NCI-H748 treated with DMSO at 0.1 percent for 48 hours (cell line): ENCODE measurements at regions not wholly inside any gene's neighbourhood (a gene's known extent, or its start where the extent isn't known, plus 50 kb on each side); places are given as distances from the start of the nearest gene placed in this dataset.

ENCODE experiments used
- DNase-seq: peaks from one replicate; lab custom pipeline; 2025; lab: John Stamatoyannopoulos, UW

- no peak for DNase-seq
Observed at GRCh38 chr3:6510713-6511112, 350.2 kb upstream of the GRM7 start.

GRCh38 chr3:6512172-6512800 lies 348.6 kb upstream of the GRM7 start:
- peak; percentile 86 for DNase-seq

- DNase-seq, result no peak
Observed at GRCh38 chr3:6516143-6516542, 344.8 kb upstream of the GRM7 start.

DNA sequence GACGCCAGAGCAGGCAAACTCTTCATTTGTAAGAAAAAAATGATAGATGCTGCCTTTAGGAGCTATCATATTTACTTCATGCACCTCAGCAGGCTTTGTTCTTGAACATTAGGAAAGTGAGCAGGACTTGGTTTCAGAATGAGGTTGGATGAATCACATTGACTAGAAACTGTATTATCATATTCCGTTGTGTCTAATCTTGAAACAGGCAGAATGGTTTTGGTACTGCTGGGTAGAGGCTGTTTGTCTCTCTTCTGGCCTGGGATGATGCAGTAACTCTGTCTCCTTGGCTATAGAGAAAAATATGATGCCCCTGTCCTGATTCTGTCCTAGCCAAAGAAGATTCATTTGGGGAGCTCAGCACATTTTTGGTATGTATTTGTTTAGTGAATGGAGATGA lies 344.2 kb upstream of the GRM7 start:
- no peak for DNase-seq

DNA sequence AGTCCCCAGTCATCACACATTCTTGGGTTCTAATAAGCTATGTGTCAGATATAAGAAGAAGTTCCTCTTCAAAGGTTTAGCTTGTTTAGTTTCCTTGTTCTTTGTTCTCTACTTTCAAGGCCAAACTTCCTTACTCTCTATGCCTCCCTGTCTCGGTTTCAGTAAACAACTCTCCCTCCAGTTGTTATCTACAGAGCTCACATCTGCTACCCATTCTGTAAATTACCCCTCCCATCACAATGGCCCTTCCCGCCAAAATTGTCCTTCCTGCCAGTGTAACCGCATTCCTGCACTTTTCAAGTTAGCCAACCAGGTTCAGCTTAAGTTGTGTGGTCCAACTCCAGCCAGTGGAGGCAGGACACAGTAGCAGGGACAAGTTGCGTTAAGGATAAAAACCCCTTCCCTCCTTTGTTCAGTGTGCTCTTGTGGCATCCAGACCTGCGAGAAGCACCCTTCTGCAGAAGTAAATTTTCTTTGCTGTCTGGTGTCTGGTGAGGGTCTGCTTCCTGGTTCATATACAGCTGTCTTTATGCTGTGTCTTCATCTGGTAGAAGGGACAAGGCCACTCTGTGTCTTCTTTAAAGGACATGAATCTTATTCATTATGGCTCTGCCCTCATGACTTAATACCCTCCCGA lies 342.1 kb upstream of the GRM7 start:
- DNase-seq, result no peak

DNA sequence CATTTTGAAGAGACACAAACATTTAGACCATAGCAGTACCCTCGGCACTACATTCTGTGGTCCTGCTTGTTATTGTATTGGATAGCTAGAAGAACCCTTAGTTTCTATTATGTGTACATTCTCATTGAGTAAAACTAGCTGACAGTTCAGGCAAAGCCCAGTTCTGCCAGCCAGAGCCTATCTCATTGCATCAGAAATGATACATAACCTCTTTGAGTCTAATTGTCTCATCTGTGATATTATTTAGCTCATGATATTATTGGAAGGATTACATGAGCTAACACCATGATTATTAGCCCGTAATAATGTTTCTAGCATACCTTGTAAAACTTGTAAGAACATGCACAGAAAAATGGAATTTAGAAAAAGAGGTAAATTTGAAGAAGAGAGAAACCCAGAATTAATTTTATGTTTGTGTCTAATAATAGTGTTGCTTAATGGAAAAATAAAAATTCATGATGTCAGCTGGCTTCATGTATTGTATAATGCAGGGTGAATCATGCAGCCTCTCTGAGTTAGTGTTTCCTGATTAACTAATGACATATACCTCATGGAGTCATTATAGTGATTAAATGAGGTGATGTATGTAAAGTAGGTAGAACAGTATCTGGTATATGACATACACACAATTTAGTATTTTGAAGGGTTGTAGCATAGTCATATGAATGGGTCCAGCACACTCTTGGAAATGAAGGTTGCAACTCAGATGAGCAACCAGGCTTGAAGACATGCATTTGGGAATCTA lies 339.4 kb upstream of the GRM7 start:
- no peak for DNase-seq

GRCh38 chr3:6522191-6522590 lies 338.7 kb upstream of the GRM7 start:
- DNase-seq, result no peak

DNA sequence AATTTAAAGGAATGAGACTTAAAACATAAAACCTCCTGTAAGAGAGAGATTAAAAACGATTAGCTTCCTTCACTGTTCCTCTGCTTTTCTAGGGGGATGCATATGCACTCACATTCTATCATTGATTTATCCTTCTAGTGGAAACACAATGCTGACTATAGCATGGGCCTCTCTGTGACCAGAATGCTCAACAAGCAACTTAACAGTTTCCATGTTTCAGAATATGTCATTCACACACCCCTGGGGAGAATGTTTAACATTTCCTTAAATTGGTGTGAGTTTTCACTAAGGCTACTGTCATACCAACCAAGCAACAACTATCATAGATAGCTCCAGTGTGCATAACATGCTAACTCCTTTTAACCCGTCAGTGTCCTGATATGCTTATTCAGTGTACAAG lies 337.9 kb upstream of the GRM7 start:
- DNase-seq, result no peak

GRCh38 chr3:6524479-6524878 lies 336.4 kb upstream of the GRM7 start:
- DNase-seq, result no peak

DNA sequence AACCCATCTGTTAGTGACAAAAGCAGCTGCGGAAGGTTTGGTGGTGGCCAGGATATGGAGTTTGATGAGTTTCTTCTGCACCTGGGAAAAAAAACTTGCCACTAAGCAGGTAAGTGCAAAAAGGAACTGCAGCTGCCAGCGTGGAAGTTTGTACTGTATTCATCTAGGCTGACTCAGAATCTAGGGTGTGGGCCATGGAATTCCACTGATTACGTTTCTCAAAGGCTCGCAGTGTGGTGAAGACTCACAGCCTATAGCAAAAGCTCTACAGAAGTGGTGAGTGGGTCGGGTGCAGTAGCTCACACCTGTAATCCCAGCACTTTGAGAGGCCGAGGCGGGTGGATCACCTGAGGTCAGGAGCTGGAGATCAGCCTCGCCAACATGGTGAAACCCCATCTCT lies 334.6 kb upstream of the GRM7 start:
- DNase-seq, result no peak

DNA sequence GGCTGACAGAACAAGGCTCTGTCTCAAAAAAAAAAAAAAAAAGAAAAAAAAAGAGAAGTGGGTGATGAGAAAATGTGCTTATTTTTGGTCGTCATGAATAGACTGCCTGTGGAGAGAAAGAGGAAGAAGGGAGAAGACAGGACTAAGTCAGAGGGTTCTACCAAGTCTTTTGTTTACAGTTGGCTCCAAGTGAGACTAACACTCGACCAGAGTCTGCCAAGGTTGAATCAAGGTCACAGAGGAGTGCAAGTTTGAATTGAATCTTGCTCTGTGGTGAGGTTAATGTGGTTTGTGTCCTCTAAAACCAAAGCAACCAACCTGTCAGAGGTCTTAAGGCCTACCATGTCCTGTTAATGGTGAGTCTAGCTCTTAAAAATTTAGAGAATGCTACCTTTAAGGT lies 334.1 kb upstream of the GRM7 start:
- no peak for DNase-seq

DNA sequence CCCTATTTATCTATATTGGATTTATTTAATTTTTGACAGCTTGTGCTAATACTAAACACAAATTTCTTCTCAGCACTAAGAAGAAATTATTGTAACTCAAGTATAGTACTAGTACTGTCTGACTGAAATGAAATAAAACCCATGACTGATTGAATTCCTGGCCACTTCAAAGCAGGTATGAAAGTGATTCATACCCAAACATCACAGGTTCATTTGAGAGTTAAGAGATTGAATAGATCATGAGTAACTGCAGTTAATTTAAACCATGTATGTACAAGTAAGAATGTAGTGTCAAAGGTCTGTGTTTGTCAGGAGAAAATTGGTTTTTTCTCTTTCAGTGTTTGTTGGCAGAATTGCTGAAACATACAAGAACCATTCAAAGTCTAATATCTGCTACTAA lies 332.0 kb upstream of the GRM7 start:
- DNase-seq, result no peak

DNA sequence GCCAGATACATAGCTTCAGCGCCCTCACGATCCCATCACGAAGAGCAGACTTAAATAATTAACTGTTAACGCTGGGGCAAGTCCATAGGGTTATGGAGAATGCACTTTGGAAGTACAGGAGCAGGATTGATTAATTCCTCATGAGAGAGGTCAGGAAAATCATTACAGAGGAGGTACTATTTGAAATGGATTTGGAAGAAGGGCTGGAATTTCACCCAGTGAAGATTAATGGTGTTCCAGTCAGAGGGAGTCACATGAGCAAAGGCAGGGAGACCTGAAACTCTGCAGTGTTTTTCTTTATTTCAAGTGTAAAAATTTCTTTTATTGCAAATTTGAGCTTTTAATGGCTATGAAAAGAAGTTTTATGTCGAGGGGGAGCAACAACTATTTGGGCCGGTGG lies 329.8 kb upstream of the GRM7 start:
- DNase-seq, result no peak

DNA sequence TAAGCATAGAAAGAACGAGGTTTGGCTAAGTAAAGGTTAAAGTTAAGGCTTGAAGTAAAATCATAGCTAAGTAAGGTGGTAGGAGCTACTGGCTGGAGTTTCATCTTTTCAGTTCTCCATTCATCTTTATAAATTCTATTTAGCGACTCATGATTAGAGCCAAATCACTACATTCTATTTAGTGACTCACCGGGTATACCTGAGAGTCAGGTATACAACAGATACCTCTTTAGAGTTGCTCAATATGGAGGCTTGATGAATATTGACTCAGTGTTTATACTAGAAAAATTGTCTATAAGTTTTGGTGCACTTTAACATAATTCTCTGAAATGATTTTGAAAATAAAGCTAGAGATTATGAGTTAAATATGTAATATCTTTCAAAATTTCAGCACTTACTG lies 328.8 kb upstream of the GRM7 start:
- no peak for DNase-seq

DNA sequence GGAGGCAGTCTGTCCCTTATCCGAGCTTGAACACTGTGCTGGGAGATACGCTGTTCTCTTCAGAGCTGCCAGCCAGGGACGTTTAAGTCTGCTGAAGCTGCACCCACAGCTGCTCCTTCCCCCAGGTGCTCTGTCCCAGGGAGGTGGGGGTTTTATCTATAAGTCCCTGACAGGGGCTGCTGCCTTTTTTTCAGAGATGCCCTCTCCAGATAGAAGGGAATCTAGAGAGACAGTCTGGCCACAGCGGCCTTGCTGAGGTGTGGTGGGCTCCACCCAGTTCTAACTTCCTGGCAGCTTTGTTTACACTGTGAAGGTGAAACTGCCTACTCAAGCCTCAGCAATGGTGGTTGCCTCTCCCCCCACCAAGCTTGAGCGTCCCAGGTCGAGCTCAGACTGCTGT lies 319.9 kb upstream of the GRM7 start:
- no peak for DNase-seq

DNA sequence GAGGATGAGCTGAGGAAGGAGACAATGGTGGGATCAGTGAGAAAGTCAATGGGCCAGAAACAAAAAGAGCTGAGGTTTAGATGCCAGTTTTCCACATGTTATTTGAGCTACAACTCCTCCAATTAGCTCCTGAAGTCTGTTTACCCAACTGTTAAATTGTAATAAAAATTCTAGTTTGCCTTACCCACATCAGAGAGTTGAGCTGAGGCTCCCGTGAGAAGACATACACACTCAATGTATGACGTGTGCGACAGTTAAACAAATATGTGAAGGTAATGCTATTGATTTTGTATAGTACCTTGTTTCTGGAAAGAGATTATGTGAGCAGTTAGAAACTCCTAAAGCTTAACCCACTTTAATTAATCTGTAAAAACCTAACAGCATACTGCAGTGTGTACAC lies 318.1 kb upstream of the GRM7 start:
- DNase-seq, result peak; percentile 83

DNA sequence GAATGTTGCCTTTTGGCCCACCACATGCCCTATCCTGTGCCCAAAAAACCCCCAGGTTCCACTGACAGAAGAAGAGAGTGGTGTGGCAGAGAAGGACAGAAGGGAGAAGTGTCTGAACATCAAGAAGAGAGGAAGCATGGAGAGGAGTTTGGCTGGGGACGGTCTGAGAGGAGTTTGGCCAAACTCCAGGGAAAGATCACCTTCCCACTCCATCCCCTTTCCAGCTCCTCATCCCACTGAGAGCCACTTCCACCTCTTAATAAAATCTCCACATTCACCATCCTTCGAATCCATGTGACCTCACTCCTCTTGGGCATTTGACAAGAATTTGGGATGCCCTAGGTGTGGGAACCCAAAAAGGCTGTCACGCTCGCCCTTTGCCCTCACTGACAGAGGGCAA lies 311.6 kb upstream of the GRM7 start:
- DNase-seq, result no peak

DNA sequence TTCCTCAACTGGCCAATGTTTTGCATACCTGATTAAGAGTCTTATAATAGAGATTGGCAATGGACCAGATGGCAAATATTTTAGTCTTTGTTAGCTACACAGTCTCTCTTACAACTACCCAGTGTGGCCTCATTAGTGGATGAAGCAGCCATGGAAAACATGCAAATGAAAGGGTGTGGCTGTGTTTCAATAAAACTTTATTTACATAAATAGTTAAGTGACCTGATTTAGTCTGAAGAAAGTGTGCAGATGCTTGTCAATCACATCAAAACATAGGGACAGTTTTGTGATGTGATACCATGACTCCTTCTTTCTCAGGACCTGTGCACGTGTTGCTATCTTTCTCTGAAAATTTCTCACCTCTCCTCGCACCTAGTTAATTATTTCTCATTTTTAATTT lies 309.8 kb upstream of the GRM7 start:
- DNase-seq, result no peak

- no peak for DNase-seq
Observed at GRCh38 chr3:6560259-6560658, 300.7 kb upstream of the GRM7 start.

GRCh38 chr3:6567241-6567640 lies 293.7 kb upstream of the GRM7 start:
- peak; percentile 25 for DNase-seq

DNA sequence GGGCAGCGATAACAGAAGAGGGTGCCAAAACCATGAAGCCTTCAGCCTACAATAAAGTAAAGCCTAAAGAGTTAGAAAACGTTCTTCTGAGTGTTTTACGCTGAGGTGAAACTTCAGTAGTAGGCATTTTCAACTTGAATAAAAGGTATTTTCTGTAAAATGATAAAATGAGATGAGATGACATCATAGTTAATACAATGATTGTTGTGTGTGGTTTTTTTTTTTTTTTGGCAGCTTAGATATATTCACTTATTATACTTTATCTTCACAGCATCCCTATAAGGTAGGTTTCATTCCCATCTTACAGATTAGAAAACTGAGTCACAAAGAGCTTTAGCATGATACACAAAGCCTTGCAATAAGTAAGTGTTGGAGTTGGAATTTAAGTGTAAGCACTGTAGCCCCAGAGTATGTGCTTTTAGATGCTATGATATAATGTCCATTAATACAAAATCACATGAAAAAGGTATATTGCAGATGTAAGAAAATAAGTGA lies 291.9 kb upstream of the GRM7 start:
- DNase-seq, result no peak

GRCh38 chr3:6571448-6571847 lies 289.5 kb upstream of the GRM7 start:
- DNase-seq, result no peak

DNA sequence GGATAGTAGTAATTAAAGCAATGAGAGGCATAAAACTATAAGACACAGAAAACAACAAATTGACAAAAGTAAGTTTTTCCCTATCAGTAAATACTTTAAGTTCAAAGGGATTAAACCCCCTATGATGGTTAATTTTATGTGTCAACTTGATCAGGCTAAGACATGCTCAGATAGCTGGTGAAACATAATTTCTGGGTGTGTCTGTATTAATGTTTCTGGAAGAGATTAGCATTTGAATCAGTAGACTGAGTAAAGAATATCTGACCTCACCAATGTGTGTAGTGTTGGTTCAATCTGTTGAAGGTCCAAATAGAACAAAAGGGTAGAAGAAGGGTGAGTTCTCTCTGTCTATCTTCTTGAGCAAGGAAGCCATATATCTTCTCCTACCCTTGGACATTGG lies 283.3 kb upstream of the GRM7 start:
- DNase-seq, result no peak
